Activated naive CD8-positive, alpha-beta T cell treated with anti-CD3 and anti-CD28 coated beads, Interleukin-2, amount 10 ng/mL, durations not matched to agents 7 days and 5 days (primary cell): ENCODE measurements at regions not wholly inside any gene's neighbourhood (a gene's known extent, or its start where the extent isn't known, plus 50 kb on each side); places are given as distances from the start of the nearest gene placed in this dataset.
A peak's percentile ranks its signal among the peaks of the same experiment; 100 is the strongest.
"Not testable (repeated sequence)": the region's sequence is repeated elsewhere in the genome, so short reads cannot be mapped to it uniquely, and the experiment has no call there.

ENCODE experiments used
- ATAC-seq: fragments of 150-1000 bp; cut with Tn5 transposase; one replicate; pipeline ENCODE4 v1.10.0; 2021; ENCODE audit warnings: low read depth, moderate library complexity
- POLR2A ChIA-PET: fragments of 350-600 bp; sonication (Branson Sonifier 250); formaldehyde crosslinking; loops from one replicate; lab custom pipeline; 2021; ENCODE audit warnings: antibody characterized with exemption; lab: Charles Lee
- DNase-seq: peaks from one replicate; pipeline ENCODE4 v3.0.0; 2021
- H3K27ac Mint-ChIP-seq: one replicate; pipeline ENCODE4 v1.8.0; 2022; ENCODE audit warnings: mild to moderate bottlenecking, mixed read lengths
- H3K27me3 Mint-ChIP-seq: one replicate; pipeline ENCODE4 v1.8.0; 2022; ENCODE audit warnings: mild to moderate bottlenecking, moderate library complexity, mixed read lengths
- H3K36me3 Mint-ChIP-seq: one replicate; pipeline ENCODE4 v1.8.0; 2021; ENCODE audit warnings: mild to moderate bottlenecking, mixed read lengths
- H3K4me1 Mint-ChIP-seq: one replicate; pipeline ENCODE4 v1.8.0; 2021; ENCODE audit warnings: mixed read lengths
- H3K4me3 Mint-ChIP-seq: one replicate; pipeline ENCODE4 v1.8.0; 2022; ENCODE audit warnings: mild to moderate bottlenecking, moderate library complexity, mixed read lengths
- H3K9me3 Mint-ChIP-seq: one replicate; pipeline ENCODE4 v1.8.0; 2021; ENCODE audit warnings: mixed read lengths

GRCh38 chr5:56633950-56634349 is 181.4 kb upstream of the MAP3K1 start:
- Mint-ChIP-seq H3K27ac (no peak overlapping the region), H3K4me3 (no peak overlapping the region)
- POLR2A ChIA-PET = no interaction called here

GRCh38 chr5:56632939-56633338 is 182.4 kb upstream of the MAP3K1 start:
- POLR2A ChIA-PET = no interaction called here
- ATAC-seq (no peak), DNase-seq (no peak)
- Mint-ChIP-seq H3K27me3 (peaks cover 12% of the 10 kb centered on the region), H3K27ac (no peak overlapping the region), H3K4me1 (no peaks in the 10 kb centered on the region), H3K9me3 (peaks cover 12% of the 10 kb centered on the region), H3K36me3 (peaks cover 7% of the 10 kb centered on the region), H3K4me3 (no peak overlapping the region)

More at GRCh38 chr5:56633950-56634349, 181.4 kb upstream of the MAP3K1 start:
- H3K9me3 Mint-ChIP-seq = peaks cover 8% of the 10 kb centered on the region
- DNase-seq (no peak), ATAC-seq (no peak)
- no peaks in the 10 kb centered on the region for H3K4me1 Mint-ChIP-seq
- peaks cover 13% of the 10 kb centered on the region for H3K27me3 Mint-ChIP-seq
- peaks cover 3% of the 10 kb centered on the region for H3K36me3 Mint-ChIP-seq

GRCh38 chr5:56632199-56632598 is 183.2 kb upstream of the MAP3K1 start:
- no peak overlapping the region for H3K27ac Mint-ChIP-seq
- peaks cover 9% of the 10 kb centered on the region for H3K27me3 Mint-ChIP-seq
- DNase-seq (no peak), ATAC-seq (no peak)
- no peaks in the 10 kb centered on the region for H3K4me1 Mint-ChIP-seq
- POLR2A ChIA-PET = no interaction called here
- H3K9me3 Mint-ChIP-seq = peaks cover 16% of the 10 kb centered on the region
- H3K4me3 Mint-ChIP-seq = no peak overlapping the region
- peaks cover 9% of the 10 kb centered on the region for H3K36me3 Mint-ChIP-seq

GRCh38 chr5:56631719-56632118 is 183.6 kb upstream of the MAP3K1 start:
- Mint-ChIP-seq H3K27me3 (peaks cover 9% of the 10 kb centered on the region), H3K27ac (no peak overlapping the region), H3K36me3 (peaks cover 9% of the 10 kb centered on the region), H3K4me1 (no peaks in the 10 kb centered on the region), H3K4me3 (no peak overlapping the region), H3K9me3 (peaks cover 19% of the 10 kb centered on the region)
- ATAC-seq (no peak), DNase-seq (no peak)
- POLR2A ChIA-PET = no interaction called here

- ATAC-seq, POLR2A ChIA-PET, H3K36me3 Mint-ChIP-seq, H3K27ac Mint-ChIP-seq, H3K4me1 Mint-ChIP-seq, H3K4me3 Mint-ChIP-seq, DNase-seq: not testable (repeated sequence)
- Mint-ChIP-seq H3K27me3 (peaks cover 11% of the 10 kb centered on the region), H3K9me3 (peaks cover 20% of the 10 kb centered on the region)
Observed at GRCh38 chr5:56628616-56629015, 186.7 kb upstream of the MAP3K1 start.

GRCh38 chr5:56625541-56625940 is 189.8 kb upstream of the MAP3K1 start:
- Mint-ChIP-seq H3K4me3 (no peak overlapping the region), H3K4me1 (no peaks in the 10 kb centered on the region), H3K9me3 (peaks cover 21% of the 10 kb centered on the region), H3K27ac (no peak overlapping the region), H3K36me3 (peaks cover 13% of the 10 kb centered on the region), H3K27me3 (peaks cover 8% of the 10 kb centered on the region)
- POLR2A ChIA-PET = no interaction called here
- ATAC-seq (no peak), DNase-seq (no peak)

GRCh38 chr5:56624751-56625150 is 190.6 kb upstream of the MAP3K1 start:
- peaks cover 18% of the 10 kb centered on the region for H3K9me3 Mint-ChIP-seq
- no peaks in the 10 kb centered on the region for H3K4me1 Mint-ChIP-seq
- H3K27me3 Mint-ChIP-seq = peaks cover 8% of the 10 kb centered on the region
- H3K27ac Mint-ChIP-seq = no peak overlapping the region
- POLR2A ChIA-PET = no interaction called here
- no peak overlapping the region for H3K4me3 Mint-ChIP-seq
- H3K36me3 Mint-ChIP-seq = peaks cover 11% of the 10 kb centered on the region
- no peak for DNase-seq
- ATAC-seq = no peak

- Mint-ChIP-seq H3K9me3 (peaks cover 17% of the 10 kb centered on the region), H3K4me1 (no peaks in the 10 kb centered on the region), H3K4me3 (no peak overlapping the region), H3K27ac (no peak overlapping the region), H3K27me3 (peaks cover 6% of the 10 kb centered on the region), H3K36me3 (peaks cover 12% of the 10 kb centered on the region)
- POLR2A ChIA-PET = no interaction called here
- DNase-seq (no peak), ATAC-seq (no peak)
Observed at GRCh38 chr5:56622141-56622540, 193.2 kb upstream of the MAP3K1 start.

GRCh38 chr5:56620903-56621677 is 194.3 kb upstream of the MAP3K1 start:
- Mint-ChIP-seq H3K9me3 (peaks cover 16% of the 10 kb centered on the region), H3K4me1 (peaks cover 4% of the 10 kb centered on the region), H3K27me3 (peaks cover 6% of the 10 kb centered on the region), H3K36me3 (peaks cover 13% of the 10 kb centered on the region), H3K27ac (no peak overlapping the region), H3K4me3 (no peak overlapping the region)
- POLR2A ChIA-PET = no interaction called here
- DNase-seq (no peak), ATAC-seq (no peak)

GRCh38 chr5:56617998-56618397 is 197.4 kb upstream of the MAP3K1 start:
- no peak overlapping the region for H3K4me3 Mint-ChIP-seq
- H3K27me3 Mint-ChIP-seq = peaks cover 4% of the 10 kb centered on the region
- peaks cover 23% of the 10 kb centered on the region for H3K36me3 Mint-ChIP-seq
- H3K27ac Mint-ChIP-seq = no peak overlapping the region
- H3K9me3 Mint-ChIP-seq = peaks cover 21% of the 10 kb centered on the region
- no peak for DNase-seq
- POLR2A ChIA-PET = no interaction called here
- peaks cover 29% of the 10 kb centered on the region for H3K4me1 Mint-ChIP-seq
- ATAC-seq = no peak

- POLR2A ChIA-PET = interaction anchor here (0.7 kb wide), 1 partner anchor 119 kb away, joined by 3 read pairs; no protein-coding TSS in a partner anchor
- H3K9me3 Mint-ChIP-seq = peaks cover 22% of the 10 kb centered on the region
- peaks cover 29% of the 10 kb centered on the region for H3K36me3 Mint-ChIP-seq
- ATAC-seq (no peak), DNase-seq (no peak)
- H3K4me3 Mint-ChIP-seq = no peak overlapping the region
- peaks cover 4% of the 10 kb centered on the region for H3K27me3 Mint-ChIP-seq
- H3K27ac Mint-ChIP-seq = no peak overlapping the region
- peaks cover 39% of the 10 kb centered on the region for H3K4me1 Mint-ChIP-seq
Observed at GRCh38 chr5:56616454-56617160, 198.7 kb upstream of the MAP3K1 start.

- ATAC-seq = no peak
- peaks cover 48% of the 10 kb centered on the region for H3K4me1 Mint-ChIP-seq
- H3K27ac Mint-ChIP-seq = no peak overlapping the region
- DNase-seq = no peak
- POLR2A ChIA-PET = no interaction called here
- H3K4me3 Mint-ChIP-seq = no peak overlapping the region
- no peaks in the 10 kb centered on the region for H3K27me3 Mint-ChIP-seq
- H3K36me3 Mint-ChIP-seq = peaks cover 40% of the 10 kb centered on the region
- peaks cover 27% of the 10 kb centered on the region for H3K9me3 Mint-ChIP-seq
Observed at GRCh38 chr5:56615361-56616153, 199.8 kb upstream of the MAP3K1 start.

- POLR2A ChIA-PET = interaction anchor here (1.2 to 1.8 kb wide), 3 partner anchors 24 to 202 kb away, joined by 6 read pairs; partner anchors contain the start of gene MAP3K1
- H3K9me3 Mint-ChIP-seq = peaks cover 21% of the 10 kb centered on the region
- H3K27me3 Mint-ChIP-seq = no peaks in the 10 kb centered on the region
- H3K36me3 Mint-ChIP-seq = peaks cover 42% of the 10 kb centered on the region
- peak overlapping the region; percentile 72 for H3K4me3 Mint-ChIP-seq
- DNase-seq = no peak
- H3K27ac Mint-ChIP-seq = peak overlapping the region; percentile 89
- ATAC-seq = peak; percentile 90
- peaks cover 58% of the 10 kb centered on the region for H3K4me1 Mint-ChIP-seq
Observed at GRCh38 chr5:56612759-56613158, 202.6 kb upstream of the MAP3K1 start.
